GM04504 (cell line): ENCODE measurements at regions not wholly inside any gene's neighbourhood (a gene's known extent, or its start where the extent isn't known, plus 50 kb on each side); places are given as distances from the start of the nearest gene placed in this dataset.

Experiments
- DNase-seq: peaks from one replicate; pipeline ENCODE4 v3.0.0-alpha.2; 2012; ENCODE audit warnings: low read depth

GRCh38 chr4:148749403-148749802 is 307.2 kb upstream of the NR3C2 start:
- DNase-seq = no peak

- no peak for DNase-seq
These were observed 305.6 kb upstream of the NR3C2 start for GRCh38 chr4:148747721-148748268.

GRCh38 chr4:148740701-148741100 is 298.5 kb upstream of the NR3C2 start:
- DNase-seq = no peak

- DNase-seq = no peak
These were observed 295.0 kb upstream of the NR3C2 start for GRCh38 chr4:148737061-148737770.

GRCh38 chr4:148735432-148736155 is 293.4 kb upstream of the NR3C2 start:
- DNase-seq = no peak

GRCh38 chr4:148730766-148731165 is 288.6 kb upstream of the NR3C2 start:
- no peak for DNase-seq

- no peak for DNase-seq
These were observed 287.9 kb upstream of the NR3C2 start for GRCh38 chr4:148730082-148730640.

- no peak for DNase-seq
These were observed 275.8 kb upstream of the NR3C2 start for GRCh38 chr4:148717988-148718387.

- no peak for DNase-seq
These were observed 274.3 kb upstream of the NR3C2 start for GRCh38 chr4:148716431-148717052.

- no peak for DNase-seq
These were observed 262.1 kb upstream of the NR3C2 start for GRCh38 chr4:148704291-148704690.

GRCh38 chr4:148694702-148695101 is 252.5 kb upstream of the NR3C2 start:
- no peak for DNase-seq

GRCh38 chr4:148693913-148694649 is 251.9 kb upstream of the NR3C2 start:
- DNase-seq = no peak

GRCh38 chr4:148692242-148692641 is 250.0 kb upstream of the NR3C2 start:
- no peak for DNase-seq

- no peak for DNase-seq
These were observed 244.2 kb upstream of the NR3C2 start for GRCh38 chr4:148686449-148686848.

- no peak for DNase-seq
These were observed 242.4 kb upstream of the NR3C2 start for GRCh38 chr4:148684638-148685037.

- no peak for DNase-seq
These were observed 238.7 kb upstream of the NR3C2 start for GRCh38 chr4:148680884-148681283.

- DNase-seq = no peak
These were observed 234.1 kb upstream of the NR3C2 start for GRCh38 chr4:148676344-148676743.

- no peak for DNase-seq
These were observed 232.7 kb upstream of the NR3C2 start for GRCh38 chr4:148674876-148675275.

- DNase-seq = no peak
These were observed 222.4 kb upstream of the NR3C2 start for GRCh38 chr4:148664636-148665035.

GRCh38 chr4:148654131-148654530 is 211.9 kb upstream of the NR3C2 start:
- no peak for DNase-seq

GRCh38 chr4:148653681-148654080 is 211.5 kb upstream of the NR3C2 start:
- DNase-seq = no peak

GRCh38 chr4:148651991-148652390 is 209.8 kb upstream of the NR3C2 start:
- DNase-seq = no peak
